ENCODE measurements at regions not wholly inside any gene's neighbourhood (a gene's known extent, or its start where the extent isn't known, plus 50 kb on each side); places are given as distances from the start of the nearest gene placed in this dataset.

- DNase-seq, result peak in 2 of 3 donors; percentile 43 to 54
Measured at GRCh38 chr19:22545751-22546150, 88.4 kb upstream of the ZNF492 start.

GRCh38 chr19:22533761-22534160, 100.4 kb upstream of the ZNF492 start:
- DNase-seq, result no peak
- H3K9me3 ChIP-seq, result no peaks in the 10 kb centered on the region
- no peaks in the 10 kb centered on the region for H3K36me3 ChIP-seq
- no peaks in the 10 kb centered on the region for H3K27me3 ChIP-seq
- H3K4me1 ChIP-seq, result no peaks in the 10 kb centered on the region
- no peak overlapping the region for H3K4me3 ChIP-seq
- intact Hi-C loops (cut with DNase I), result no loop called here
- no peak overlapping the region for H3K27ac ChIP-seq
- TF ChIP-seq CTCF (IDR thresholded peaks at IDR 0.05) (no peak), POLR2A (IDR thresholded peaks at IDR 0.05) (no peak)
- 70% methylated on average over 5 of the region's 5 CpGs for WGBS (ENCODE audit: insufficient coverage, low coverage, low lambda C conversion rate, missing lambda C conversion rate)
- no peak for ATAC-seq

More at GRCh38 chr19:22545751-22546150, 88.4 kb upstream of the ZNF492 start:
- no peaks in the 10 kb centered on the region for H3K36me3 ChIP-seq
- 6% methylated on average over 5 of the region's 5 CpGs for WGBS (ENCODE audit: insufficient coverage, low coverage, low lambda C conversion rate, missing lambda C conversion rate)
- no peak overlapping the region for H3K27ac ChIP-seq
- no peak for TF ChIP-seq POLR2A (IDR thresholded peaks at IDR 0.05)
- TF ChIP-seq CTCF (IDR thresholded peaks at IDR 0.05), result peak; percentile 43 to 57 (median 51)
- H3K4me1 ChIP-seq, result no peaks in the 10 kb centered on the region
- intact Hi-C loops (cut with DNase I), result no loop called here
- no peak overlapping the region for H3K4me3 ChIP-seq
- peak; percentile 57 to 76 (median 67) for ATAC-seq
- no peaks in the 10 kb centered on the region for H3K27me3 ChIP-seq
- no peaks in the 10 kb centered on the region for H3K9me3 ChIP-seq

GRCh38 chr19:22532388-22533300, 101.5 kb upstream of the ZNF492 start:
- ATAC-seq (peak; percentile 67 to 95 (median 84)), DNase-seq (peak in 2 of 3 donors; percentile 55 to 69)
- Histone ChIP-seq H3K27me3 (no peaks in the 10 kb centered on the region), H3K36me3 (no peaks in the 10 kb centered on the region), H3K27ac (no peak overlapping the region), H3K9me3 (no peaks in the 10 kb centered on the region), H3K4me1 (no peaks in the 10 kb centered on the region), H3K4me3 (peak overlapping the region in 1 of 3 donors; percentile 16)
- intact Hi-C loops (cut with DNase I), result no loop called here
- TF ChIP-seq CTCF (IDR thresholded peaks at IDR 0.05), result no peak
- TF ChIP-seq POLR2A (IDR thresholded peaks at IDR 0.05), result no peak
- WGBS (ENCODE audit: insufficient coverage, low coverage, low lambda C conversion rate, missing lambda C conversion rate), result 4% methylated on average over 24 of the region's 43 CpGs

GRCh38 chr19:22530042-22530441, 104.1 kb upstream of the ZNF492 start:
- no peaks in the 10 kb centered on the region for H3K4me1 ChIP-seq
- TF ChIP-seq POLR2A (IDR thresholded peaks at IDR 0.05), result no peak
- no peak for TF ChIP-seq CTCF (IDR thresholded peaks at IDR 0.05)
- no peak overlapping the region for H3K4me3 ChIP-seq
- intact Hi-C loops (cut with DNase I), result no loop called here
- DNase-seq (no peak), ATAC-seq (no peak)
- H3K36me3 ChIP-seq, result no peaks in the 10 kb centered on the region
- H3K27me3 ChIP-seq, result no peaks in the 10 kb centered on the region
- no peak overlapping the region for H3K27ac ChIP-seq
- WGBS (ENCODE audit: insufficient coverage, low coverage, low lambda C conversion rate, missing lambda C conversion rate), result 58% methylated on average over 4 of the region's 4 CpGs
- H3K9me3 ChIP-seq, result no peaks in the 10 kb centered on the region

Data from right lobe of liver (tissue), 6 donors.